SKM-1 (cell line): ENCODE measurements at regions not wholly inside any gene's neighbourhood (a gene's known extent, or its start where the extent isn't known, plus 50 kb on each side); places are given as distances from the start of the nearest gene placed in this dataset.
"Not testable (repeated sequence)": the region's sequence is repeated elsewhere in the genome, so short reads cannot be mapped to it uniquely, and the experiment has no call there.

Experiments
- DNase-seq: peaks from one replicate; lab custom pipeline; 2025; ENCODE audit not compliant: unreplicated experiment; lab: John Stamatoyannopoulos, UW

- no peak for DNase-seq
Measured at GRCh38 chr14:83147006-83147405, 1613.4 kb upstream of the SEL1L start.

DNA sequence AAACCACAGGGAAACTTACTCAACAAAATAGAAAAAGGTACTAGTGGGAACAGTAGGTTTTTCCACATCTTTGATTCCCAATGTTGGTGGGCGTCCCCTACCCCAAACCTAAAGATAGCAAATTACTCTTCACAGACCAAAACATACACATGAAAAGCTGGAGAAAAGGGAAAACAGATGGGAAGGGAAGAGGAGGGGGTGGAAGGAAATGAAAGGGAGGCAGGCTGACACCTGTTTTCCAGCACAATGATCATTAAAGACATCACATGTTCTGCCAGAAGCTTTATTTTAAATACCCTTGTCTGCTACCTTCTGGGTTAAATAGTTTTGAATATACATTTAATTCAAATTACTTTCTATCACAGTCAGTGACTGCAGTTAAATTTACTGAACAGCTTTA lies 1617.9 kb upstream of the SEL1L start:
- no peak for DNase-seq

GRCh38 chr14:83153081-83153480 lies 1619.4 kb upstream of the SEL1L start:
- no peak for DNase-seq

GRCh38 chr14:83162361-83162929 lies 1628.8 kb upstream of the SEL1L start:
- no peak for DNase-seq

- DNase-seq: no peak
Measured at GRCh38 chr14:83163016-83163415, 1629.4 kb upstream of the SEL1L start.

DNA sequence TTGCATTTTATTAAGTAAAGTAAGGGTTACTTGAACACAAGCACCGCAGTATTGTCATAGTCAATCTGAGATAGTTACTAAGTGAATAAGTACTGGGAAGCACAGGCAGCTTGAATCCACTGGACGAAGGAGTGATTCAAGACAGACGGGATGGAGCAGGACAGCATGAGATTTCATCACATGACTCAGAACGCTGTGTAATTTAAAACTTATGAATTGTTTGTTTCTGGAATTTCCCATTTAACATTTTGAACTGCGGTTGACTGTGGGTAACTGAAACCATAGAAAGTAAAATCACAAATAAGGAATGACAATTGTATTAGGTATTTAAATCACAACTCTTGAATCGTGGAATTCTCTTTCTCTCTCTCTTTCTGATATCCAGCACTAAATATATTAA lies 1630.4 kb upstream of the SEL1L start:
- no peak for DNase-seq

GRCh38 chr14:83164591-83164990 lies 1630.9 kb upstream of the SEL1L start:
- no peak for DNase-seq

GRCh38 chr14:83170165-83170564 lies 1636.5 kb upstream of the SEL1L start:
- no peak for DNase-seq

DNA sequence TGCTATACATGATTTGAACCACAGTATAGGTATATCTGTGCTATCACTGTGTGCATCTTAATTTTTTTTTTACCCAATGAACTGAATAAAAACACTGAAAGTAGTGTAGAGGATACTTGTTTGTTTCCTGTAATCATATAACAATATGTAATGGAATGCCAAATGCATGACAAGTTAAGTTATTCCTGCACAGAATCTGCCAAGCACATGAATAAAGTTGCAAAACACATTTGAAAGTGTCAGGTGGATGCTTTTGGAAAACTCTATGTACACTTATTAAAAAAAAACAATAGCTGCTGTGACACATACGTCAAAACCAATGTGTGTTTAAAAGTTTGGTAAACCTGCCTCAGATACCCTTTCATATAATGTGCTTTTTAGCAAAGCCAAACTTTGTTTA lies 1638.1 kb upstream of the SEL1L start:
- no peak for DNase-seq

DNA sequence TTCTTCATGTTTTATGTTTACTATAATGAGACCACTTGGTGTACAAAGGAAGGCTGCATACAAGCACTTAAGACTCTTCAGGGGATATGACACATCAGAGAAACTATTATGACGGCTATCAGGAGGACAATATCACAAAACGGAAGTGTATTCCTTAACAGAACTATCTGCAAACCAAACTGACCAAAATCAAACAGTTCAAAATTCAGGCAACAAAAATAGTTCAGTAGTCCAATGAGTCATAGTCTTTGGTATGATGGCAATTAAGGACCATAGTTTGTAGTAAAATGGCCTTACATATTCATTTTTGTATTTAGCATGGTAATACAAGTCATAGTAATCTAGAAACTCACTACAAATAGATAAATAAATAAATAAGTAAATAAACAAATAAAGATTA lies 1638.7 kb upstream of the SEL1L start:
- DNase-seq: no peak

DNA sequence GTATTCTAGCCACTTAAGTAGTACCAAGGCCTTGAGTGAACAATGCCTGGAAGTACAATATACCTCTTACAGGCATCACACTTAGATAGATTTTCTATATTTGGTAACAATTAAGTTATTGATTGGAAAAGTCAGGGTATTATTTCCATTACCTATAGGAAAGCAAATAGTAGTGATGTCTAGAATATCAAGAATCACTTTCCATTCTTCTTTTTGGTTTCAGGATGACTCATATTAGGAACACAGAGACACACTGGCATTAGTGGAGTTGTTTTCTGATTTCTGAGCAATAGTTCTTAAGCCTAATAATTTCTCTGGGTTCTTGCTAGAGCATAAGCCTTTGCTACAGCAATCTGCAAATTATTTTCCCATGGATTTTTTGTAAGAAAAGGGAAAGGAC lies 1640.0 kb upstream of the SEL1L start:
- no peak for DNase-seq

- DNase-seq: no peak
Measured at GRCh38 chr14:83184531-83184930, 1650.9 kb upstream of the SEL1L start.

GRCh38 chr14:83188311-83188710 lies 1654.7 kb upstream of the SEL1L start:
- not testable (repeated sequence) for DNase-seq

DNA sequence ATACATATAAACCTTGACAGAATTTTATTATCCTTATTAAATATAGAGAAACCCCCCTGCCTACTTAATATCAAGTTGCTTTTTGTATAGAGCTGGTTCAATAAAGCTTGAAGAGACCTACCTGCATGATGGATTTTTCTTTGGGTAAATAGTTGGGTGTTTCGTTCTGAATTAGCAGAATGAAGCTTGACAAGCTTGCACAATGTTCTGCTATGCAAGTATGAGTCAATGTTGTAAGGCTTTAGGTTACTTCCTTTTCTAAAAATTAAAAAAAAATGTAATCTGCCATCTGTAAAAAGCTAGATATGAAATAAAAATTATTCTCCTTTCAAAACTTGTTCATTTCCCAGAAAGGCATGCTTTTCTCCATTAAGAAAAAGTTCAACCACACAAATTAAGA lies 1662.6 kb upstream of the SEL1L start:
- no peak for DNase-seq

DNA sequence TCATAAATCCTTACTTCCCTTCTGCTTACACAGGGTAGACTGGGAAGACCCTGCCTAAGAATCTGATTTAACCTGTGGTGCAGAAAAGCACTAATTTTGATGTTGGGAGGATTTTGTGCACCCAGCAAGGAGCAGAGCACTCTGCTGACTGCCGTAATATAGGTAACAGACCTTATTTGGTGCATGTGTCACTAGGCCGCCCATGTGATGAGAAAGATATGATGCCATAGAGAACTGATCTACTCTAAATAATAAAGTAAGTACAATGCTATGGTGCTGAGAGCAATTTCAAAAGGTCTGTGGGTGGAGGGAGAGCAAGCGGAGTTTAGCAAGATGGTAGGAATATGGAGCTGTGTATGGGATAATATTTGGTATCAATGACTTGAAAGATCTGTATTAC lies 1663.6 kb upstream of the SEL1L start:
- DNase-seq: no peak

- DNase-seq: no peak
Measured at GRCh38 chr14:83207550-83207949, 1673.9 kb upstream of the SEL1L start.

DNA sequence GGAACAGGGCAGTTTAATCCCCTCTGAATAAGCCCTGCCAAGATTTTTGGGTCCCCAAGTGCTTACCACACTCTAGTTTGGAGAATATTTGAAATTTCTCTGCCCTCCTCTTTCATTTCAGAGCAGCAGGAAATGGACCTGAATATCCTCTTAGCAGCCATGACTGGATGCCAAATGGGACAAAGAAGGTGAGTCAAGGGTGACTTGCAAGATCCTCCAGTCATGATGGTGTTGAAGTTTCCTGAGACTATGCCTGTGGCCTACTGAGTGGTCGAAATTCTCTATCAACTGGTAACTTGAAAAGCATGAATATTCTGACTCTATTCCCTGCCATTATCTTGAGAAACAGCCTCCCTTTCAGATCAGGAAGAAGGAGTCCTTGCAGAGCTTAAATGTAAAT lies 1674.7 kb upstream of the SEL1L start:
- no peak for DNase-seq

DNA sequence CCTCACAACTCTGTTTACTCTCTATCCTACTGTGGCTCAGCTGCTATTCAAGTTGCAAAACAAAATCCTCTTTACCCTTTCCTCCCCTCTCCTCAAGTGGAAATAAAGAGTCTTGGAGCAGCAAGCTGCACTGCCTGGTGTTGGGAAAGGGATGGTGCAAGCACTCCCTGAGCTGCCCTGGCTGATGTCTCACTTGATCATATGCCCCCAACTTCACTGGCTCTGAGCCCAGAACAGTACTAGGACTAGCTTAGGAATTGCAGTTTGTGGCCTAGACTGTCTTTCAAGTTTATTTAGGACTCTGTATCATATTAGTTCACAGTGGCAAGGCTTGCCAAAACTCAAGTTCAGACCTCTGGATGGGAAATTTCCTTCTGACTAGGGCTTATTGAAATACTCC lies 1683.8 kb upstream of the SEL1L start:
- DNase-seq: no peak

DNA sequence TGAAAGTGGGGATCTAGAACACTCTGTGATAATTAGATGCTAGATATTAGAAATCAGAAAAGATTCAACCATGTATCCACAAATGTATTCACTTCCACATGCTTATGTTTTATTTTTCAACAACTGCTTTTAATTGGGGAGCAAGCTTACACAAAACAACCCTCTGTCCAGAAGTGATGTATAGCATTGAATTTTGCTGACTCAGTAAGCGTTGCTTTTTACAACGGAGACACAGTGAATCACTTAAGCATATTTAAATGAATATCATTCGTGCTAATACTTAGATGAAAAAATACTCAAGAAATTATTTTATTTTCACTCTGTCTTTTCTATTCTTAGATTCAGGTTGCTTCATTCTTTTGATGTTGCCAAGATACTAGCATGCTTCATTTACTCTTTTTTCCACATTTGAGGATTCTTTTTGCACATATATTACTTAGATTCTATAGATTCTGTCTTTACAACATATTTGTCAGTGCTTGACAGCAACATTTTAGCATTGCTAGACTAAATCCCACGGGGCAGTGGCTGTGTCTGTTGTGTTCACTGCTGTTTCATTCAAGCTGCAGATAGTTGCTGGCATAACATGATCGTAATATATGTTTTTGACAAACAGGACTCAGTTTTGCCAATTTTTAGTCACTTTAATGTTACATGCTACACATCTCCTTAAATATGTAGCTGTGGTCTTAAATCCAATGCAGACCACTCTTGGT lies 1714.4 kb upstream of the SEL1L start:
- DNase-seq: no peak

DNA sequence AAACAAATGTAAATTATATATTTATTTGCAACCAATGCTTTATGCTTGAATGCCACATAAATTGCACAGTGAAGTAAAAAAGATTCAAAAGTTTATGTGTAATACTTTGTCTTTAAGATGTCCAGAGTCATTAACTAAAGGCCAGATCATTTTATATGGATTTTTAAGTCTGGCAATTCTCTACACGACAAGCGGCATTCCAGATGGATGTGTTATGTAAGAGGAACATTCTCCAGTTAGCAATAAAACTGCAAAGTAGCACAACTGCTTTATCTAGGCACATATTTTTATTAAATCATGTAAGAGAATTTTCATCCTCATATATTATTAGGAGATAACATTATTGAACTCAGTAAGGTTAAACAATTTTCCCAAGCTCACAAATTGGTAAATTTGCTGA lies 1717.7 kb upstream of the SEL1L start:
- no peak for DNase-seq

- no peak for DNase-seq
Measured at GRCh38 chr14:83253870-83254269, 1720.2 kb upstream of the SEL1L start.

DNA sequence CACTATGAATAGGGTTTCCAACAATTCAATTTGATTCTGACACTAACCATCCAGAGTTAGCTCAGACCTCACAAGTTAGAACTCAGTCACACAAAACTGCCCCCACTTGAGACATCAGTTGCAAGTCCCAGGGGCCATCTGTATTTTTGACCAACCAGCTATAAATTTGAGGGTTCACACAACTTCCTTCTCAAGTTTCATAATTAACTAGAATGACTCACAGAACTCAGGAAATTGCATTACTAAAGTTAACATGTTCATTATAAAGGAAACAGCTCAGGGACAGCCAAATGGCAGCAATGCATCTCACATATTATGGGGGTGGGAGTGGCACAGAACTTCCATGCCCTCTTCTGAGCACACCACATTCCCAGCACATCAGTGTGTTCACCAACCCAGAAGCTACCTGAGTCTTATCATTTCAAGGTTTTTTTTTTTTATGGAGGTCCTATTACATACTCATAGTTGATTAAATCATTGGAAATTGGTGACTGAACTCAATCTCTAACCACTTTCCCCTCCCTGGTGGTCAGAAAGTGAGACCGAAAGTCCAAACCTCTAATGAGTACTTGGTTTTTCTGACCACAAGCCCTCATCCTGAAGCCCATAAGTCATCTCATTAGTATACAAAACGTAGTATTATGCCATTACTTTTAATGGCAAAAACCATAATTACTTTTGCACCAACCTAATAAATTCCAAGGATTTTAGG lies 1721.5 kb upstream of the SEL1L start:
- peak; percentile 5 for DNase-seq

- DNase-seq: no peak
Measured at GRCh38 chr14:83255727-83256090, 1722.1 kb upstream of the SEL1L start.
